ENCODE measurements at regions not wholly inside any gene's neighbourhood (a gene's known extent, or its start where the extent isn't known, plus 50 kb on each side); places are given as distances from the start of the nearest gene placed in this dataset.

DNA sequence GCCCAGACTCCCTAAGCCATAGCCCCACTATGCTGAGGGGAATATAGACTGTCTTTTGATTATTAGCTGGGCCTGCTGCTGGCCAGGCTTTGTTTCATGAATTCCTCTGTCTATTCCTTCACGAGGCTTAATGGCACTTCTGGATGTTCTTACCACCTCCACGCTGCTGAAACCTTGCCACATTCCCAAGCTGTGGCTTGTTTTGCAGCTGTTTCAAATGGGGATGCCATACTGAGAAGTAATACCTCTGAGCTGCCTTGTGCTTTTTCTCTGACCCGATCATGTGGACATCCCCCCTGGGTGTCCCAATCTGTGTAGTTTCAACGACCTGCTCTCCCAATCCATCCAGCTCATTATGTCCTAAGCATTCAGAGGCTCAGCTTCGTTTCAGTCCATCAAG is 114.1 kb downstream of the ICOS start:
- no peak for TF ChIP-seq POLR2AphosphoS5 (IDR thresholded peaks at IDR 0.05)
- TF ChIP-seq POLR2A (IDR thresholded peaks at IDR 0.05): no peak

Data from stomach (tissue), 4 donors.